ENCODE measurements at regions not wholly inside any gene's neighbourhood (a gene's known extent, or its start where the extent isn't known, plus 50 kb on each side); places are given as distances from the start of the nearest gene placed in this dataset.

DNA sequence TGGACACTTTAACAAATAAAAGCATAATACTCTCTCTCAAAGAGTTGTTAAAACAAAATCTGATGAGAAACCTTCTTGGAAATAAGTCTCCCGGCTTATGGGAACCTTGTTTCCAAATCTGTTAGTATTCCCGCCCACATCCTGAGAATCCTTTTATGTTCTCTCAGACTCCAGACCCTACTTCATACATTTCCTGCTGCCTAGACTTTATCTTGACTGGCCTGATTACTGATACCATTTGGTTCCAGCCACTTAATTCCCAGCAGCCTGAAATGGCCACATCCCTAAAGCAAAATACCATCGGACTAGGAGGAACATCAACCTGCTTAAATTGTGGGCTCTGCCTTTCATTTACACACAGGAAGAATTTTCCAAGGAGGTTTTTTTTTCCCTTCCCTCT lies 79.1 kb upstream of the CYP1B1 start:
- H3K27ac ChIP-seq = no peak overlapping the region
- WGBS, 3 donors = 62 to 71% (median 66%) methylated on average over 3 of the region's 3 CpGs
- intact Hi-C loops (cut with DNase I) = no loop called here

GRCh38 chr2:38154395-38154794 lies 78.4 kb upstream of the CYP1B1 start:
- intact Hi-C loops (cut with DNase I) = no loop called here
- no peaks in the 10 kb centered on the region for H3K9me3 ChIP-seq
- H3K4me1 ChIP-seq (ENCODE audit: insufficient read depth) = peaks cover 11% of the 10 kb centered on the region
- no peak overlapping the region for H3K27ac ChIP-seq
- 82 to 100% (median 87%) methylated on average over 2 of the region's 2 CpGs for WGBS, 3 donors
- H3K27me3 ChIP-seq = no peaks in the 10 kb centered on the region
- no peaks in the 10 kb centered on the region for H3K36me3 ChIP-seq
- TF ChIP-seq EP300 (IDR thresholded peaks at IDR 0.05) (no peak), POLR2A (IDR thresholded peaks at IDR 0.05) (no peak)
- TF ChIP-seq, protein P1, sequence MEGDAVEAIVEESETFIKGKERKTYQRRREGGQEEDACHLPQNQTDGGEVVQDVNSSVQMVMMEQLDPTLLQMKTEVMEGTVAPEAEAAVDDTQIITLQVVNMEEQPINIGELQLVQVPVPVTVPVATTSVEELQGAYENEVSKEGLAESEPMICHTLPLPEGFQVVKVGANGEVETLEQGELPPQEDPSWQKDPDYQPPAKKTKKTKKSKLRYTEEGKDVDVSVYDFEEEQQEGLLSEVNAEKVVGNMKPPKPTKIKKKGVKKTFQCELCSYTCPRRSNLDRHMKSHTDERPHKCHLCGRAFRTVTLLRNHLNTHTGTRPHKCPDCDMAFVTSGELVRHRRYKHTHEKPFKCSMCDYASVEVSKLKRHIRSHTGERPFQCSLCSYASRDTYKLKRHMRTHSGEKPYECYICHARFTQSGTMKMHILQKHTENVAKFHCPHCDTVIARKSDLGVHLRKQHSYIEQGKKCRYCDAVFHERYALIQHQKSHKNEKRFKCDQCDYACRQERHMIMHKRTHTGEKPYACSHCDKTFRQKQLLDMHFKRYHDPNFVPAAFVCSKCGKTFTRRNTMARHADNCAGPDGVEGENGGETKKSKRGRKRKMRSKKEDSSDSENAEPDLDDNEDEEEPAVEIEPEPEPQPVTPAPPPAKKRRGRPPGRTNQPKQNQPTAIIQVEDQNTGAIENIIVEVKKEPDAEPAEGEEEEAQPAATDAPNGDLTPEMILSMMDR (IDR thresholded peaks at IDR 0.05) = no peak
- no peak overlapping the region for H3K4me3 ChIP-seq
- no peak for DNase-seq

More for the DNA sequence above, 79.1 kb upstream of the CYP1B1 start:
- Histone ChIP-seq H3K36me3 (no peaks in the 10 kb centered on the region), H3K9me3 (no peaks in the 10 kb centered on the region), H3K4me1 (ENCODE audit: insufficient read depth) (peaks cover 15% of the 10 kb centered on the region), H3K27me3 (no peaks in the 10 kb centered on the region), H3K4me3 (no peak overlapping the region)
- DNase-seq = no peak
- TF ChIP-seq EP300 (IDR thresholded peaks at IDR 0.05) (no peak), POLR2A (IDR thresholded peaks at IDR 0.05) (no peak)
- TF ChIP-seq, protein P1 (IDR thresholded peaks at IDR 0.05) = no peak

- DNase-seq = no peak
- TF ChIP-seq EP300 (IDR thresholded peaks at IDR 0.05) (no peak), POLR2A (IDR thresholded peaks at IDR 0.05) (no peak)
- TF ChIP-seq, protein P1 (IDR thresholded peaks at IDR 0.05) = no peak
- intact Hi-C loops (cut with DNase I) = no loop called here
- WGBS, 3 donors = 89 to 95% (median 94%) methylated on average over 6 of the region's 6 CpGs
- Histone ChIP-seq H3K27ac (no peak overlapping the region), H3K9me3 (no peaks in the 10 kb centered on the region), H3K36me3 (no peaks in the 10 kb centered on the region), H3K4me1 (ENCODE audit: insufficient read depth) (peaks cover 6% of the 10 kb centered on the region), H3K27me3 (no peaks in the 10 kb centered on the region), H3K4me3 (no peak overlapping the region)
Measured at GRCh38 chr2:38153476-38154135, 77.7 kb upstream of the CYP1B1 start.

GRCh38 chr2:38152913-38153312 lies 77.0 kb upstream of the CYP1B1 start:
- Histone ChIP-seq H3K27me3 (no peaks in the 10 kb centered on the region), H3K4me3 (no peak overlapping the region), H3K4me1 (ENCODE audit: insufficient read depth) (peaks cover 4% of the 10 kb centered on the region), H3K9me3 (no peaks in the 10 kb centered on the region), H3K27ac (no peak overlapping the region), H3K36me3 (no peaks in the 10 kb centered on the region)
- intact Hi-C loops (cut with DNase I) = no loop called here
- no peak for DNase-seq
- 97 to 100% (median 99%) methylated on average over 1 of the region's 1 CpG for WGBS, 3 donors
- TF ChIP-seq, protein P1 (IDR thresholded peaks at IDR 0.05) = no peak
- no peak for TF ChIP-seq EP300 (IDR thresholded peaks at IDR 0.05)
- no peak for TF ChIP-seq POLR2A (IDR thresholded peaks at IDR 0.05)
